ENCODE measurements at regions not wholly inside any gene's neighbourhood (a gene's known extent, or its start where the extent isn't known, plus 50 kb on each side); places are given as distances from the start of the nearest gene placed in this dataset.

DNA sequence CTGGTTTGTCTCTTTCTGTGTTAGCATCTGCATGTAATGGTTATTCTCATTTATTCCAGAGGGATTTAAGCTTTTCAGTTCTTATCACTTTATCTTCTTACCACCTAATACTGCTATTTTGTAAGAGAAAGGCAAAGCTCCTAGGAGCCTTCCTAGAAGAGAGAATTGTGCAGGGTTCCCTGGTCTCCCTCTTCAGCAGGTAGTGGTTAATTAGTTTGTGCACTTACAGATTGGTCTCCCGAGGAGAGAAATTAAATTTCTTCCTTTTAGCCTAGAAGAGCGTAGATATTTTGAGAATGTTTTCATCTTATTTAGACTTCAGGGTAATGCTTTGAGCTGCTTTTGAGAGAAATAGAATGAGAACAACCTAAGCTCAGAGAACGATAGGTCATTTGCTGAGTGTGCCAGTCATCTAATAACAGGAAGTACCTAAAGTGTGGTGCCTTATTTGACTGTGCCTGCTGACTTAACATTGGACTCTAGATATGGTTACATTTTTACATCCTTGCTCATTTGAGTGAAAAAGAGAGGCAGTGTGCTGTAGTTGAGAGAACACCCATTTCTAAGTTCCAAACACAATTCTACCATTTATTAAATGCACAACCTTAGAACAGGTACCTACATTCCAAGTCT is 651.4 kb downstream of the STK39 start:
- H3K4me3 ChIP-seq, result no peak overlapping the region
- no peaks in the 10 kb centered on the region for H3K36me3 ChIP-seq
- intact Hi-C loops (cut with DNase I), result no loop called here
- H3K27ac ChIP-seq, result no peak overlapping the region
- DNase-seq (no peak), ATAC-seq (no peak)
- WGBS, 4 donors, result 49 to 72% (median 55%) methylated on average over 3 of the region's 3 CpGs
- H3K9me3 ChIP-seq, result no peaks in the 10 kb centered on the region
- TF ChIP-seq, protein P1, sequence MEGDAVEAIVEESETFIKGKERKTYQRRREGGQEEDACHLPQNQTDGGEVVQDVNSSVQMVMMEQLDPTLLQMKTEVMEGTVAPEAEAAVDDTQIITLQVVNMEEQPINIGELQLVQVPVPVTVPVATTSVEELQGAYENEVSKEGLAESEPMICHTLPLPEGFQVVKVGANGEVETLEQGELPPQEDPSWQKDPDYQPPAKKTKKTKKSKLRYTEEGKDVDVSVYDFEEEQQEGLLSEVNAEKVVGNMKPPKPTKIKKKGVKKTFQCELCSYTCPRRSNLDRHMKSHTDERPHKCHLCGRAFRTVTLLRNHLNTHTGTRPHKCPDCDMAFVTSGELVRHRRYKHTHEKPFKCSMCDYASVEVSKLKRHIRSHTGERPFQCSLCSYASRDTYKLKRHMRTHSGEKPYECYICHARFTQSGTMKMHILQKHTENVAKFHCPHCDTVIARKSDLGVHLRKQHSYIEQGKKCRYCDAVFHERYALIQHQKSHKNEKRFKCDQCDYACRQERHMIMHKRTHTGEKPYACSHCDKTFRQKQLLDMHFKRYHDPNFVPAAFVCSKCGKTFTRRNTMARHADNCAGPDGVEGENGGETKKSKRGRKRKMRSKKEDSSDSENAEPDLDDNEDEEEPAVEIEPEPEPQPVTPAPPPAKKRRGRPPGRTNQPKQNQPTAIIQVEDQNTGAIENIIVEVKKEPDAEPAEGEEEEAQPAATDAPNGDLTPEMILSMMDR (IDR thresholded peaks at IDR 0.05), result no peak
- TF ChIP-seq POLR2A (IDR thresholded peaks at IDR 0.05), result no peak
- no peaks in the 10 kb centered on the region for H3K27me3 ChIP-seq
- peaks cover 0 to 3% (median 0%) of the 10 kb centered on the region in 12 donors for H3K4me1 ChIP-seq

DNA sequence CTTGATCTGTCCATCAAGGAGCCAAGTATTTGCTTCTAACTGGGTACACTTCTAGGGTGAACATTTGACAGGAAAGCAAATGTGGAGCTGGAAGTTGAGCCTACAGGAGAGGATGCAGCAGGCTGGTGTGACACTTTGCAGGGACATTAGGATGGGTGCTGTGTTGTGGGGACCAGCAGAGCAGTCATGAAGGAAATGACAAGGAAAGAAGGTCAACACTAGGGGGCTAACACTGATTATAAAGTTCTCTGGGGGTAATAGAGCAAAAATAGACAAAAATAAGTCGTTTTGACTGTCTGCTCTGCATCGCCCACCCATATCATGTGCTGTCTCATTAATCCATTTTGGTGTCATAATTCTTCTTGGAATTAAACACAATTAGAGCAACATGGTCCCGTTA is 652.4 kb downstream of the STK39 start:
- DNase-seq (no peak), ATAC-seq (no peak)
- intact Hi-C loops (cut with DNase I), result no loop called here
- 73 to 89% (median 84%) methylated on average over 3 of the region's 3 CpGs for WGBS, 4 donors
- Histone ChIP-seq H3K9me3 (no peaks in the 10 kb centered on the region), H3K4me1 (peaks cover 0 to 3% (median 0%) of the 10 kb centered on the region in 12 donors), H3K27me3 (no peaks in the 10 kb centered on the region), H3K4me3 (no peak overlapping the region), H3K36me3 (no peaks in the 10 kb centered on the region), H3K27ac (no peak overlapping the region)
- TF ChIP-seq, protein P1 (IDR thresholded peaks at IDR 0.05), result no peak
- no peak for TF ChIP-seq POLR2A (IDR thresholded peaks at IDR 0.05)

DNA sequence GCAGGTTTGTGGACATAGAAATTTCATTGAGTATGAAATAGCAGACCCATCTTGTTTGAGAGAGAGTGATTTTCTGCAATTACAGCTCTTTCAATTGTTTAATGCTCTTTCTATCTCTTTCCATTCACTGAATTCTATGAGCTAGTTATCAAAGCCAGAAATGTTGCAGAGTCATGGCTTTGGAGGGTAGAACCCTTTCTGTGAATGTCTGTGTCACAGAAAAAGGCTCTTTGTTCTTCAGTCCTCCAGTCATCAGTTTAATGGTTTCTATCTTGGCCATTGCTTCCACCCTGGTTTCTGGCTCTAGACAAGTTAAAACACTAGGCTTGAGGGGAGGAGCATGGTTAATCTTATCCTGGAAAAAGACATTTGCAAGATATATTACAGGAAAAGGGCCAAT is 655.0 kb downstream of the STK39 start:
- Histone ChIP-seq H3K4me3 (no peak overlapping the region), H3K9me3 (no peaks in the 10 kb centered on the region), H3K27me3 (no peaks in the 10 kb centered on the region), H3K27ac (no peak overlapping the region), H3K36me3 (no peaks in the 10 kb centered on the region), H3K4me1 (peaks cover 0 to 3% (median 0%) of the 10 kb centered on the region in 12 donors)
- intact Hi-C loops (cut with DNase I), result no loop called here
- no peak for ATAC-seq
- no peak for TF ChIP-seq POLR2A (IDR thresholded peaks at IDR 0.05)
- TF ChIP-seq, protein P1 (IDR thresholded peaks at IDR 0.05), result no peak
- DNase-seq, result no peak

DNA sequence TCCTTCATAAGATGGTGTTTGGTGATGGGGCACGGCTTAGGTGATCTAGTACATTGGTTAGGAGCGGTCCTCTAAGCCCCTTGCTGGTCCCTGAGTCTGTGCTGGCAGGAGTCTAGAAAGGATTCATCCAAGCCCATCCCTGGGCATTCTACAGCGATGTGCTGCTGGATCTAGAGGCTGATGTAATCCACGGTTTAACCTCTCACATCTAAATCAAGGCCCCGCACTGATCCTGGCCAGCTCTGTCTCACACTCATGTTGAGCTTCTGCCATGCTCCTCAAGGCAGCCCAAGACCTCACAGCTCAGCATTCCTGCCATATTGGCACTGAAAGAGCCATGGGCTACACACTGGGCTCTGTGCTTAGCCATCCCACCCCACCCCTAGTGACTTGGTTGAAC is 664.8 kb downstream of the STK39 start:
- WGBS, 4 donors, result 84 to 89% (median 89%) methylated on average over 5 of the region's 5 CpGs
- DNase-seq (no peak), ATAC-seq (no peak)
- Histone ChIP-seq H3K36me3 (no peaks in the 10 kb centered on the region), H3K9me3 (no peaks in the 10 kb centered on the region), H3K4me3 (no peak overlapping the region), H3K27me3 (no peaks in the 10 kb centered on the region), H3K27ac (no peak overlapping the region), H3K4me1 (peaks cover 0 to 10% (median 0%) of the 10 kb centered on the region in 12 donors)
- intact Hi-C loops (cut with DNase I), result no loop called here
- TF ChIP-seq POLR2A (IDR thresholded peaks at IDR 0.05), result no peak
